ENCODE measurements at regions not wholly inside any gene's neighbourhood (a gene's known extent, or its start where the extent isn't known, plus 50 kb on each side); places are given as distances from the start of the nearest gene placed in this dataset.
A peak's percentile ranks its signal among the peaks of the same experiment; 100 is the strongest.

- TF ChIP-seq, protein P1, sequence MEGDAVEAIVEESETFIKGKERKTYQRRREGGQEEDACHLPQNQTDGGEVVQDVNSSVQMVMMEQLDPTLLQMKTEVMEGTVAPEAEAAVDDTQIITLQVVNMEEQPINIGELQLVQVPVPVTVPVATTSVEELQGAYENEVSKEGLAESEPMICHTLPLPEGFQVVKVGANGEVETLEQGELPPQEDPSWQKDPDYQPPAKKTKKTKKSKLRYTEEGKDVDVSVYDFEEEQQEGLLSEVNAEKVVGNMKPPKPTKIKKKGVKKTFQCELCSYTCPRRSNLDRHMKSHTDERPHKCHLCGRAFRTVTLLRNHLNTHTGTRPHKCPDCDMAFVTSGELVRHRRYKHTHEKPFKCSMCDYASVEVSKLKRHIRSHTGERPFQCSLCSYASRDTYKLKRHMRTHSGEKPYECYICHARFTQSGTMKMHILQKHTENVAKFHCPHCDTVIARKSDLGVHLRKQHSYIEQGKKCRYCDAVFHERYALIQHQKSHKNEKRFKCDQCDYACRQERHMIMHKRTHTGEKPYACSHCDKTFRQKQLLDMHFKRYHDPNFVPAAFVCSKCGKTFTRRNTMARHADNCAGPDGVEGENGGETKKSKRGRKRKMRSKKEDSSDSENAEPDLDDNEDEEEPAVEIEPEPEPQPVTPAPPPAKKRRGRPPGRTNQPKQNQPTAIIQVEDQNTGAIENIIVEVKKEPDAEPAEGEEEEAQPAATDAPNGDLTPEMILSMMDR (IDR thresholded peaks at IDR 0.05) = peak; percentile 52 to 81 (median 62)
- no peak for TF ChIP-seq POLR2A (IDR thresholded peaks at IDR 0.05)
Observed at GRCh38 chr20:59403261-59403961, 103.0 kb downstream of the EDN3 start.
